IgD-negative memory B cell (primary cell): ENCODE measurements at regions not wholly inside any gene's neighbourhood (a gene's known extent, or its start where the extent isn't known, plus 50 kb on each side); places are given as distances from the start of the nearest gene placed in this dataset.
"Not testable (repeated sequence)": the region's sequence is repeated elsewhere in the genome, so short reads cannot be mapped to it uniquely, and the experiment has no call there.

ENCODE experiments used
- H3K27ac Mint-ChIP-seq, 3 donors: one replicate each; pipeline ENCODE4 v1.8.0; 2020 to 2022; ENCODE audit warnings: mild to moderate bottlenecking in 3 of 3, mixed read lengths in 3 of 3, moderate library complexity in 1 of 3
- H3K27me3 Mint-ChIP-seq: one replicate; pipeline ENCODE4 v1.8.0; 2021; ENCODE audit warnings: mixed read lengths
- H3K36me3 Mint-ChIP-seq: one replicate; pipeline ENCODE4 v1.8.0; 2020; ENCODE audit warnings: mild to moderate bottlenecking, mixed read lengths
- H3K4me1 Mint-ChIP-seq, 3 donors: one replicate each; pipeline ENCODE4 v1.8.0; 2020 to 2022; ENCODE audit warnings: mixed read lengths in 3 of 3, mild to moderate bottlenecking in 1 of 3
- H3K4me3 Mint-ChIP-seq, 4 donors: one replicate each; pipeline ENCODE4 v1.8.0; 2020 to 2022; ENCODE audit warnings: mild to moderate bottlenecking in 4 of 4, mixed read lengths in 4 of 4, moderate library complexity in 3 of 4
- H3K9me3 Mint-ChIP-seq, 3 donors: one replicate each; pipeline ENCODE4 v1.8.0; 2020 to 2021; ENCODE audit warnings: mixed read lengths in 3 of 3, mild to moderate bottlenecking in 1 of 3

- Mint-ChIP-seq H3K27me3 (no peaks in the 10 kb centered on the region), H3K36me3 (no peaks in the 10 kb centered on the region), H3K4me1 (no peaks in the 10 kb centered on the region), H3K9me3 (peaks cover 0 to 6% (median 6%) of the 10 kb centered on the region in 3 donors), H3K27ac (no peak overlapping the region), H3K4me3 (no peak overlapping the region)
Observed at GRCh38 chr13:107941345-107942029, 273.8 kb downstream of the LIG4 start.

- H3K4me1 Mint-ChIP-seq: no peaks in the 10 kb centered on the region
- H3K36me3 Mint-ChIP-seq: no peaks in the 10 kb centered on the region
- no peak overlapping the region for H3K27ac Mint-ChIP-seq
- H3K27me3 Mint-ChIP-seq: no peaks in the 10 kb centered on the region
- H3K4me3 Mint-ChIP-seq: no peak overlapping the region
- peaks cover 2 to 6% (median 4%) of the 10 kb centered on the region in 3 donors for H3K9me3 Mint-ChIP-seq
Observed at GRCh38 chr13:107937848-107938247, 277.5 kb downstream of the LIG4 start.

- no peak overlapping the region for H3K4me3 Mint-ChIP-seq
- no peaks in the 10 kb centered on the region for H3K4me1 Mint-ChIP-seq
- H3K27ac Mint-ChIP-seq: no peak overlapping the region
- H3K27me3 Mint-ChIP-seq: no peaks in the 10 kb centered on the region
- no peaks in the 10 kb centered on the region for H3K36me3 Mint-ChIP-seq
- peaks cover 0 to 4% (median under 1%) of the 10 kb centered on the region in 3 donors for H3K9me3 Mint-ChIP-seq
Observed at GRCh38 chr13:107931056-107931455, 284.3 kb downstream of the LIG4 start.

GRCh38 chr13:107928762-107929161, 286.6 kb downstream of the LIG4 start:
- Mint-ChIP-seq H3K36me3 (no peaks in the 10 kb centered on the region), H3K9me3 (peaks cover 0 to 4% (median 0%) of the 10 kb centered on the region in 3 donors), H3K4me3 (no peak overlapping the region), H3K4me1 (no peaks in the 10 kb centered on the region), H3K27me3 (no peaks in the 10 kb centered on the region), H3K27ac (no peak overlapping the region)

- Mint-ChIP-seq H3K27me3 (no peaks in the 10 kb centered on the region), H3K36me3 (no peaks in the 10 kb centered on the region), H3K4me1 (no peaks in the 10 kb centered on the region), H3K9me3 (peaks cover 0 to 4% (median 0%) of the 10 kb centered on the region in 3 donors), H3K27ac (no peak overlapping the region), H3K4me3 (no peak overlapping the region)
Observed at GRCh38 chr13:107927557-107927956, 287.8 kb downstream of the LIG4 start.

GRCh38 chr13:107926515-107926914, 288.8 kb downstream of the LIG4 start:
- H3K27me3 Mint-ChIP-seq, H3K36me3 Mint-ChIP-seq, H3K4me3 Mint-ChIP-seq, H3K27ac Mint-ChIP-seq, H3K9me3 Mint-ChIP-seq, H3K4me1 Mint-ChIP-seq: not testable (repeated sequence)

- not testable (repeated sequence) for H3K27ac Mint-ChIP-seq, H3K4me1 Mint-ChIP-seq, H3K27me3 Mint-ChIP-seq, H3K4me3 Mint-ChIP-seq, H3K36me3 Mint-ChIP-seq
- H3K9me3 Mint-ChIP-seq: peaks cover 0 to 15% (median 7%) of the 10 kb centered on the region in 3 donors
Observed at GRCh38 chr13:107916902-107917301, 298.4 kb downstream of the LIG4 start.

- no peak overlapping the region for H3K27ac Mint-ChIP-seq
- H3K4me1 Mint-ChIP-seq: no peaks in the 10 kb centered on the region
- peaks cover 0 to 16% (median 3%) of the 10 kb centered on the region in 3 donors for H3K9me3 Mint-ChIP-seq
- no peaks in the 10 kb centered on the region for H3K36me3 Mint-ChIP-seq
- H3K4me3 Mint-ChIP-seq: no peak overlapping the region
- H3K27me3 Mint-ChIP-seq: no peaks in the 10 kb centered on the region
Observed at GRCh38 chr13:107912745-107913144, 302.6 kb downstream of the LIG4 start.

- Mint-ChIP-seq H3K27me3 (no peaks in the 10 kb centered on the region), H3K9me3 (peaks cover 0 to 5% (median 2%) of the 10 kb centered on the region in 3 donors), H3K4me3 (no peak overlapping the region), H3K27ac (peak overlapping the region in 1 of 3 donors; percentile 40), H3K36me3 (no peaks in the 10 kb centered on the region), H3K4me1 (no peaks in the 10 kb centered on the region)
Observed at GRCh38 chr13:107907065-107907805, 308.1 kb downstream of the LIG4 start.

- Mint-ChIP-seq H3K27ac (no peak overlapping the region), H3K4me3 (no peak overlapping the region), H3K27me3 (no peaks in the 10 kb centered on the region), H3K9me3 (peaks cover 0 to 3% (median 2%) of the 10 kb centered on the region in 3 donors), H3K4me1 (no peaks in the 10 kb centered on the region), H3K36me3 (no peaks in the 10 kb centered on the region)
Observed at GRCh38 chr13:107906131-107906530, 309.2 kb downstream of the LIG4 start.

GRCh38 chr13:107901996-107902562, 313.3 kb downstream of the LIG4 start:
- H3K36me3 Mint-ChIP-seq: no peaks in the 10 kb centered on the region
- no peak overlapping the region for H3K4me3 Mint-ChIP-seq
- peaks cover 0 to 2% (median 0%) of the 10 kb centered on the region in 3 donors for H3K9me3 Mint-ChIP-seq

GRCh38 chr13:107901230-107901629, 314.1 kb downstream of the LIG4 start:
- H3K27ac Mint-ChIP-seq: no peak overlapping the region
- H3K4me3 Mint-ChIP-seq: no peak overlapping the region
- peaks cover 0 to 2% (median 0%) of the 10 kb centered on the region in 3 donors for H3K9me3 Mint-ChIP-seq
- no peaks in the 10 kb centered on the region for H3K27me3 Mint-ChIP-seq
- H3K36me3 Mint-ChIP-seq: no peaks in the 10 kb centered on the region
- no peaks in the 10 kb centered on the region for H3K4me1 Mint-ChIP-seq

More at GRCh38 chr13:107901996-107902562, 313.3 kb downstream of the LIG4 start:
- Mint-ChIP-seq H3K27me3 (no peaks in the 10 kb centered on the region), H3K4me1 (no peaks in the 10 kb centered on the region), H3K27ac (no peak overlapping the region)

GRCh38 chr13:107900775-107901174, 314.6 kb downstream of the LIG4 start:
- H3K27me3 Mint-ChIP-seq: no peaks in the 10 kb centered on the region
- H3K9me3 Mint-ChIP-seq: peaks cover 0 to 2% (median 0%) of the 10 kb centered on the region in 3 donors
- H3K36me3 Mint-ChIP-seq: no peaks in the 10 kb centered on the region
- no peak overlapping the region for H3K27ac Mint-ChIP-seq
- H3K4me3 Mint-ChIP-seq: no peak overlapping the region
- no peaks in the 10 kb centered on the region for H3K4me1 Mint-ChIP-seq

- Mint-ChIP-seq H3K27me3 (no peaks in the 10 kb centered on the region), H3K27ac (no peak overlapping the region), H3K4me1 (no peaks in the 10 kb centered on the region), H3K36me3 (no peaks in the 10 kb centered on the region), H3K9me3 (peaks cover 0 to 9% (median 6%) of the 10 kb centered on the region in 3 donors), H3K4me3 (no peak overlapping the region)
Observed at GRCh38 chr13:107886118-107886517, 329.2 kb downstream of the LIG4 start.

- Mint-ChIP-seq H3K4me1 (no peaks in the 10 kb centered on the region), H3K27ac (no peak overlapping the region), H3K9me3 (peaks cover 2 to 11% (median 8%) of the 10 kb centered on the region in 3 donors), H3K27me3 (no peaks in the 10 kb centered on the region), H3K36me3 (no peaks in the 10 kb centered on the region), H3K4me3 (no peak overlapping the region)
Observed at GRCh38 chr13:107884564-107884963, 330.8 kb downstream of the LIG4 start.
